GM12878 (cell line): ENCODE measurements at regions not wholly inside any gene's neighbourhood (a gene's known extent, or its start where the extent isn't known, plus 50 kb on each side); places are given as distances from the start of the nearest gene placed in this dataset.

ENCODE experiments used
- ATAC-seq: fragments of 200-7000 bp; cut with Tn5 transposase; 3 replicates; pipeline ENCODE4 v1.9.1; 2020; ENCODE audit warnings: mild to moderate bottlenecking, moderate library complexity
- BruUV-seq: library from RNA; stranded (reverse); fragments of 400-500 nt; replicated peaks from 2 replicates; lab custom pipeline; 2021; lab: Mats Ljungman, UMichigan
- CTCF ChIA-PET: fragments of 300-600 bp; sonication (Branson Sonifier 250); formaldehyde crosslinking; extraction: SDS; loops from one replicate; lab custom pipeline; 2021; ENCODE audit warnings: inconsistent platforms; lab: Yijun Ruan, JAX
- POLR2A ChIA-PET: fragments of 350-600 bp; formaldehyde crosslinking; extraction: SDS; loops from one replicate; lab custom pipeline; 2021; ENCODE audit warnings: inconsistent platforms; lab: Charles Lee
- RAD21 ChIA-PET: fragments of 300-600 bp; sonication (Branson Sonifier 250); formaldehyde crosslinking; loops from one replicate; lab custom pipeline; 2023; ENCODE audit warnings: antibody characterized with exemption; ENCODE audit not compliant: unreplicated experiment; lab: Charles Lee
- SMC1A ChIA-PET: fragments of 300-600 bp; sonication (Branson Sonifier 250); formaldehyde crosslinking; loops from one replicate; lab custom pipeline; 2023; ENCODE audit not compliant: unreplicated experiment, uncharacterized antibody; lab: Charles Lee
- DNase-seq: peaks from one replicate; pipeline ENCODE4 v3.0.0-alpha.2; 2011; ENCODE audit warnings: low read depth, low spot score
- FAIRE-seq: peaks from 3 replicates; lab custom pipeline; 2011; peaks lifted over from hg19 to GRCh38; lab: Jason Lieb, UNC
- H2AFZ ChIP-seq: 2 replicates; pipeline ENCODE4 v1.6.0; 2011; ENCODE audit warnings: low read depth, low read length, control low read depth; ENCODE audit not compliant: control insufficient read depth
- H3K27ac ChIP-seq: 2 replicates; pipeline ENCODE4 v1.5.1; 2011; ENCODE audit warnings: control low read depth; ENCODE audit not compliant: control insufficient read depth, insufficient read depth
- H3K27me3 ChIP-seq, 2 experiments: replicated peaks in 1 of 2; 2 replicates each; pipeline versions ENCODE4 v1.6.0 to v1.6.1; 2011; ENCODE audit warnings: low read length in 1 of 2; ENCODE audit not compliant: control insufficient read depth in 2 of 2, insufficient read depth in 2 of 2
- H3K36me3 ChIP-seq, 2 experiments: 2 replicates each; pipeline ENCODE4 v1.5.1; 2011; ENCODE audit warnings: low read length in 1 of 2; ENCODE audit not compliant: control insufficient read depth in 2 of 2, insufficient read depth in 2 of 2
- H3K4me1 ChIP-seq: 2 replicates; pipeline ENCODE4 v1.6.1; 2011; ENCODE audit warnings: mild to moderate bottlenecking, low read length, moderate library complexity, mixed read lengths; ENCODE audit not compliant: control insufficient read depth, insufficient read depth
- H3K4me2 ChIP-seq: 2 replicates; pipeline ENCODE4 v1.6.0; 2011; ENCODE audit warnings: control low read depth; ENCODE audit not compliant: control insufficient read depth, insufficient read depth
- H3K4me3 ChIP-seq: fragments of 200-600 bp; sonication (generic); 2 replicates; pipeline ENCODE4 v1.5.1; 2016
- H3K79me2 ChIP-seq: 2 replicates; pipeline ENCODE4 v1.6.0; 2011; ENCODE audit warnings: low read length; ENCODE audit not compliant: control insufficient read depth, insufficient read depth
- H3K9ac ChIP-seq: 2 replicates; pipeline ENCODE4 v1.8.0; 2011; ENCODE audit warnings: low read length, control low read depth, mixed read lengths; ENCODE audit not compliant: control insufficient read depth, insufficient read depth
- H3K9me3 ChIP-seq: replicated peaks from 3 replicates; pipeline ENCODE4 v1.5.1; 2011; ENCODE audit warnings: mild to moderate bottlenecking, low read length; ENCODE audit not compliant: control insufficient read depth, insufficient read depth
- H4K20me1 ChIP-seq: 2 replicates; pipeline ENCODE4 v1.6.0; 2011; ENCODE audit not compliant: control insufficient read depth, insufficient read depth
- CEBPZ ChIP-seq: fragments of 150-350 bp; IDR thresholded peaks from 2 replicates; pipeline ENCODE4 v1.6.1; 2016; ENCODE audit warnings: low read depth, low read length
- SMARCA5 ChIP-seq: fragments of 450-650 bp; IDR thresholded peaks from 2 replicates; pipeline ENCODE4 v1.6.1; 2017; ENCODE audit warnings: mild to moderate bottlenecking
- WGBS: methylation state at CpG from one replicate; pipeline ENCODE4 v1.1.6; 2016; ENCODE audit warnings: low lambda C conversion rate; ENCODE audit not compliant: insufficient replicate concordance, insufficient coverage; ENCODE audit errors: missing lambda C conversion rate; 5-methylcytosine and 5-hydroxymethylcytosine counted together
- in situ Hi-C: fragments of 300-500 bp; cut with MboI; formaldehyde crosslinking; loops from 9 replicates; pipeline ENCODE4 v1.14.3; 2018; ENCODE audit warnings: mixed read lengths
- intact Hi-C: fragments of 100-400 bp; cut with micrococcal nuclease; formaldehyde crosslinking; loops from one replicate; pipeline ENCODE4 v1.14.2; 2022; ENCODE audit not compliant: unreplicated experiment

DNA sequence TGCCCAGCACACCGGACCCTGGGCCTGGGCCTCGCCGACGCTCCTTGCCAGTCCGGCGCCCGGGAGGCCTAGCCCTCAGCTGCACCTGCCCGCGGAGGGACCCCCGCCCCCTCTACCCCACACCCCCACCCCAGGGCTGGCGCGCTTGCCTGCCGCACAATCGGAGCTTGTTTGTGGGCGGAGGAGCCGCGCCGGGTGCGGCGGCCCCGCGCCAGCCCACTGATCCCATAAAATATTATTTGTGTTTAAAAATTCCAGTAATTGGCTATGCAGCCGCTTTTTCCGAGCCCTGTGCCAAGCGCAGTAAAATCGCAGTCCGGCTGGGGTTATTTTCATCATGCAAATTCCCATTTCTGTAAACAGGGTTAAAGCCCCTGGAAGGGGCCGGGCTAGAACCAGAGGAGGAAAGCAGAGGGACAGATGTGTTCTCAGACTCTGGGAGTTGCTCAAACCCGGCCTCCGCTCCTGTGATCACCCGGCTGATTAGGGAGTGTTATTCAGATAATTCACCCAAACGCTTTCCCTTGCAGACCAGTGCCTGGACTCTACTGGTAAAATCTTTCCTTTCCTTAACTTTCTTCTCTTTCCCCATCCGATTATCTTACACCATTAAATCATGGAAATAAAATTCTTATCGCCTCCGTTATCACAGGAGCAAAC lies 93.1 kb downstream of the NCR2 start:
- Histone ChIP-seq H2AFZ (no peak overlapping the region), H3K4me2 (peak overlapping the region; percentile 52), H3K79me2 (no peaks in the 10 kb centered on the region), H4K20me1 (no peaks in the 10 kb centered on the region), H3K4me3 (peak overlapping the region; percentile 47; the same call in 1 of the 2 replicates), H3K27ac (no peak overlapping the region), H3K4me1 (peaks cover 10% of the 10 kb centered on the region), H3K9ac (no peak overlapping the region), H3K27me3 (peaks cover 12 to 18% of the 10 kb centered on the region in 2 experiments), H3K9me3 (no peaks in the 10 kb centered on the region), H3K36me3 (no peaks in the 10 kb centered on the region)
- FAIRE-seq (no peak), DNase-seq (no peak), ATAC-seq (no peak)
- SMC1A ChIA-PET, result interaction anchor here (1.4 to 1.7 kb wide), 2 partner anchors 10 to 99 kb away, joined by 4 to 6 read pairs; no protein-coding TSS in a partner anchor
- POLR2A ChIA-PET, result interaction anchor here (1.1 to 1.3 kb wide), 2 partner anchors 10 to 28 kb away, joined by 3 to 4 read pairs; no protein-coding TSS in a partner anchor
- 0 out of 2 replicates have a peak, but pooled peaks have one; percentile 1 for TF ChIP-seq SMARCA5
- no peak for TF ChIP-seq CEBPZ
- CTCF ChIA-PET, result interaction anchor here (0.6 to 1.6 kb wide), 3 partner anchors 10 to 122 kb away, joined by 3 read pairs; no protein-coding TSS in a partner anchor
- BruUV-seq, result no TSS peak
- 8% methylated on average over 35 of the region's 35 CpGs for WGBS
- in situ Hi-C loops, result no loop called here
- RAD21 ChIA-PET, result interaction anchor here (1.1 to 1.3 kb wide), 3 partner anchors 22 to 150 kb away, joined by 3 read pairs; no protein-coding TSS in a partner anchor
- intact Hi-C loops, result no loop called here
